GM18873 (cell line): ENCODE measurements at regions not wholly inside any gene's neighbourhood (a gene's known extent, or its start where the extent isn't known, plus 50 kb on each side); places are given as distances from the start of the nearest gene placed in this dataset.

ENCODE experiments used
- ATAC-seq: cut with Tn5 transposase; IDR thresholded peaks from one replicate; pipeline ENCODE4 v1.9.1; 2021; ENCODE audit warnings: mild to moderate bottlenecking, moderate library complexity, moderate number of reproducible peaks; ENCODE audit not compliant: unreplicated experiment, low FRiP score

GRCh38 chr6:148128014-148128730, 214.5 kb upstream of the SASH1 start:
- no peak for ATAC-seq

GRCh38 chr6:148134592-148134991, 208.0 kb upstream of the SASH1 start:
- no peak for ATAC-seq

GRCh38 chr6:148136586-148136985, 206.1 kb upstream of the SASH1 start:
- no peak for ATAC-seq

- ATAC-seq, result no peak
Measured at GRCh38 chr6:148137652-148138051, 205.0 kb upstream of the SASH1 start.

- no peak for ATAC-seq
Measured at GRCh38 chr6:148138573-148138972, 204.1 kb upstream of the SASH1 start.

- ATAC-seq, result no peak
Measured at GRCh38 chr6:148140772-148141557, 201.7 kb upstream of the SASH1 start.

GRCh38 chr6:148142821-148143220, 199.8 kb upstream of the SASH1 start:
- ATAC-seq, result no peak

- ATAC-seq, result no peak
Measured at GRCh38 chr6:148143771-148144170, 198.9 kb upstream of the SASH1 start.

- no peak for ATAC-seq
Measured at GRCh38 chr6:148144917-148145521, 197.6 kb upstream of the SASH1 start.

- ATAC-seq, result no peak
Measured at GRCh38 chr6:148146717-148147462, 195.7 kb upstream of the SASH1 start.

- no peak for ATAC-seq
Measured at GRCh38 chr6:148147463-148147830, 195.2 kb upstream of the SASH1 start.

- no peak for ATAC-seq
Measured at GRCh38 chr6:148151896-148152643, 190.6 kb upstream of the SASH1 start.

- no peak for ATAC-seq
Measured at GRCh38 chr6:148154668-148155067, 188.0 kb upstream of the SASH1 start.

- no peak for ATAC-seq
Measured at GRCh38 chr6:148155293-148155692, 187.3 kb upstream of the SASH1 start.

GRCh38 chr6:148157841-148158240, 184.8 kb upstream of the SASH1 start:
- no peak for ATAC-seq

- no peak for ATAC-seq
Measured at GRCh38 chr6:148164645-148165044, 178.0 kb upstream of the SASH1 start.

GRCh38 chr6:148166339-148166968, 176.2 kb upstream of the SASH1 start:
- no peak for ATAC-seq

GRCh38 chr6:148169706-148170105, 172.9 kb upstream of the SASH1 start:
- ATAC-seq, result no peak

- ATAC-seq, result no peak
Measured at GRCh38 chr6:148170286-148170685, 172.4 kb upstream of the SASH1 start.

- ATAC-seq, result no peak
Measured at GRCh38 chr6:148173548-148173947, 169.1 kb upstream of the SASH1 start.
